ENCODE measurements at regions not wholly inside any gene's neighbourhood (a gene's known extent, or its start where the extent isn't known, plus 50 kb on each side); places are given as distances from the start of the nearest gene placed in this dataset.

- no peak for DNase-seq
These were observed 1095.0 kb upstream of the B3GALT2 start for GRCh38 chr1:194281376-194281775.

GRCh38 chr1:194280463-194280862 is 1094.0 kb upstream of the B3GALT2 start:
- DNase-seq: no peak

- no peak for DNase-seq
These were observed 1093.6 kb upstream of the B3GALT2 start for GRCh38 chr1:194279975-194280374.

GRCh38 chr1:194277927-194278326 is 1091.5 kb upstream of the B3GALT2 start:
- no peak for DNase-seq

GRCh38 chr1:194273660-194274059 is 1087.2 kb upstream of the B3GALT2 start:
- no peak for DNase-seq

- no peak for DNase-seq
These were observed 1082.4 kb upstream of the B3GALT2 start for GRCh38 chr1:194268839-194269238.

DNA sequence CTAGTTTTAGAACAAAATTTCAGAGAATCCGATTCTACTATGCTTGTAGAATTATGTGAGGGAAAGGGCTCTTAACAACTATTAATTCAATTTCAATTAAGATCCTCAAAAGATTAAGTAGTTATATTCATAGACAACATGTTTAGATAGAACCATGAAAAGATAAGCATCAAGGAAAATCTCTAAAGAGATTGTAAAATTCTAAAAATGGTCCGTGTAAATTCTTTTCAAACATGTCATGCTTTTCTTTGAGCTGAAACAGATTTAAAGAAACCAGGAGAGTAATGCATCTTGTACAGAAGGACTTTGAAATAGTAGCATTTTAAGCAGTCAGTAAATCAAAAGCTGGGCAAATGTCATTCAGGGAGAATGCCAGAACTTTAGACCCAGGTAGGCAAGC is 1080.6 kb upstream of the B3GALT2 start:
- DNase-seq: no peak

DNA sequence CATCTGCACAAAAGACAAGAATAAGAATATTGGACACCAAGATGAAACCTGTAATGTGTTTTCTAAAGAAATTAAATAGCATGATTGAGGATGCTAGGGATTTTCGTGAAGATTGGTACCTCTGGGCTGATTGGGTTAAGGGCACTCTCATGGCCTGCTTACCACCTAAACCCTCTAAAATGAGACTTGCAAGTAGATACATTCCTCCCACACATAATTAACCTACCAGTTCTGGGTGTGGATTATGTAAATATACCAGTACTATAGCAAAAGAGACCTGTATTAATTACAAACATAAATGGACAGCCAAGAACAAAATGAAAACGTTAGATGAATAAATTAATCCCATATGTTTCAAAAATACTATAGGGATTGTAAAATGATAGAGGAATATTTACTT is 1069.6 kb upstream of the B3GALT2 start:
- no peak for DNase-seq

- no peak for DNase-seq
These were observed 1065.8 kb upstream of the B3GALT2 start for GRCh38 chr1:194252199-194252598.

DNA sequence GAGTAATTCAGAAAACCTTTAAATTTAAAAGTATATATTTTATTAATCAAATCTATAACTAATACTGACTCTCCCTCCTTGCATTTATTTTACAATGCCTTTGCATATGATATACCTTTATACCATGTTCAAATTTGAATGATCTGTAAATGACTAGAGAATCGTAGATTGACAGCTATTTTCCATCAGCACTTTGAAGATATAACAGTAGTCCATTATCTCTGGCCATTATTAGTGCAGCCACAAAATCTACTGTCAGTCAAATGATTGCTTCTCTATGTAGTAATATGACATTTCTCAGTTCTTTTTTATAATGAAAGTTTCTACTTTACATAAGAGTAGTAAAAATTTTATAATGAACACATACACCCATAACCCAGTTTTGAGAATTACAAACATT is 1054.8 kb upstream of the B3GALT2 start:
- DNase-seq: no peak

GRCh38 chr1:194233069-194233468 is 1046.7 kb upstream of the B3GALT2 start:
- no peak for DNase-seq

DNA sequence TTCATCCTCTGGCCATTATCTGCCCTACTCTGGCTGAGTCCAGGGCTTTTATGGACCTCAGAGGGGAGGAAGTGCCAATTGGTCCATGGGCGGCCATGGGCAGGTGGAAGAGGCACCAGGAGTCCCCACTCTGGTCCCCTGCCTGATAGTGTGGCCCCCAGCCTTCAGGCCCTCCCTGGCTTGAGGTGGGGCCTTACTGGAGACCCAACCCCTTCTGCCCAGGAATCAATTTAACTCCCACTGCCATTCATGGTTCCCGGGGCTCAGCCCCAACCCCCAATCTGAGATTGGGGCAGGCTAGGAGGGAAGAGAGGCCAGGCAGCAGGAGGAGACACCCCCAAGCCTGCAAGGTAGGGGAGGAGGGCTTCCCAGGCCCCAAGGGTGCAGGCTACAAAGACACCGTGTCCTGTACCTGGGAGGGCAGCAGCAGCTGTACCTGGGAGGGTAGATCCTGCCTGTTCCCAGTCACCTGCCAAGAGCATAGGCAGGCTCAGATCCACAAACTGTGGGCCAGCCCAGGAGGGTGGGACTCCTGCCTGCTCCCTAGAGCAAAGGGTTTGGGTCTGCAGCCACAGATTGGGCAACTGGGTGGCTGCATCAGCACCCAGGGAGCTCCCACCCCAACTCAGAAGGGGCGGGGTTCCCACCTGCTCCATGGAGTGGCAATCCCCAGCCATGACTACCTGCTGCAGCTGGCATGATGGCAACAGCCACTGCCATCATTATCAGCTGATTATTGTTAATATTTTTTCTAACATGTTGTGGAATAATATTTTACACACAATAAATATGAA is 1044.1 kb upstream of the B3GALT2 start:
- no peak for DNase-seq

GRCh38 chr1:194228427-194228826 is 1042.0 kb upstream of the B3GALT2 start:
- no peak for DNase-seq

- DNase-seq: no peak
These were observed 1040.7 kb upstream of the B3GALT2 start for GRCh38 chr1:194227161-194227560.

GRCh38 chr1:194225821-194226220 is 1039.4 kb upstream of the B3GALT2 start:
- DNase-seq: no peak

GRCh38 chr1:194223596-194223995 is 1037.2 kb upstream of the B3GALT2 start:
- no peak for DNase-seq

DNA sequence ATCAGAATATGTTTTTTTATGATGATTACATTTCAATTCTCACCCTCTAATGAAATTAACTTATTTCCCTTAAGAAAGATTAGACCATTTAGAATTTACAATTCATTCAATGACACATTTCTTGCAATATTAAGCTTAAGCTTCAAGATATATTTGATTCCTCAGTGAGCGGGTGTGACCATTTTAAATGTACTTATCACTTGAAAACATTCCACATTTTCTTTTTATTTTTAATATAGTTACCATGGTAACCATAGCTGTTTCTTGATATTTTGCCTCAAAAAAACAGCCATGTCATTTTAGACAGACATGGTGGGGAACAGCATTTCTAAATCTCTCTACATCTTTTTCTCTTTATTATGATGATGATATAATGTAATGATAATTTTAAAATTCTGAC is 1029.0 kb upstream of the B3GALT2 start:
- DNase-seq: no peak

DNA sequence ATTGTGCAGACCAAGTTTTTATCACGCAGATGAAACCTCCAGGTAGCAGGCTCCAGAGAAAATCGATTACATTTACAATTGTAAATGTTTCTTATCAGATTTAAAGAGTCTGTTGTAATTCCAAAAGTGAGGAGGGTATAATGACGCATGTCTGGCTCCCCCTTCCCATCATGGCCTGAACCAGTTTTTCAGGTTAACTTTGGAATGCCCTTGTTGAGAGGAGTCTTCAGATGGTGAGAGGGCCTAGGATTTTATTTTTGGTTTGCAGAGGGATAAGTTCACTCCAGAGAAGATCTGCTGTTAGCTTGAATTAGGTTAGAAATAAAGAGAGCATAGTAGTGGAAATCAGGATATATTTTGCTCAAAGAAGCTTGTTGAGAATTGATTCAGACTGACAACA is 1028.3 kb upstream of the B3GALT2 start:
- DNase-seq: no peak

DNA sequence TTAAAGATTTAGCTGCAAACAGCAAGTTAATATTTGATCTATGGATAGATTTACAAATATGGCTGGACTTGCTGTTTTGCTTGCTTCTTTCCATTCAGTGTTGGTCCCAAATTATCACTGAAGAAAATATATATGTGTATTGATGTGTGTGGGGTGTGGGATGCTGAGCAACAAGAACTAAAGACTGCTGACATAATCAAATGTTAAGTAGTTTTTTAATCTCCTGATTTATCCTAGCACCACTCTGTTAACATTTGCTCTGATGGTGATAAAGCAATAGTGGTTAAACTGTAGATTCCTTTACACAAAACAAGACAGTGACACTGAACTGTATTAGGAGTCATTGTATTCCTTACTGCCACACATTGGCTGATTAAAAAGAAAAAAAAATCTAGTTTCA is 1023.5 kb upstream of the B3GALT2 start:
- no peak for DNase-seq

GRCh38 chr1:194208674-194209073 is 1022.3 kb upstream of the B3GALT2 start:
- DNase-seq: no peak

DNA sequence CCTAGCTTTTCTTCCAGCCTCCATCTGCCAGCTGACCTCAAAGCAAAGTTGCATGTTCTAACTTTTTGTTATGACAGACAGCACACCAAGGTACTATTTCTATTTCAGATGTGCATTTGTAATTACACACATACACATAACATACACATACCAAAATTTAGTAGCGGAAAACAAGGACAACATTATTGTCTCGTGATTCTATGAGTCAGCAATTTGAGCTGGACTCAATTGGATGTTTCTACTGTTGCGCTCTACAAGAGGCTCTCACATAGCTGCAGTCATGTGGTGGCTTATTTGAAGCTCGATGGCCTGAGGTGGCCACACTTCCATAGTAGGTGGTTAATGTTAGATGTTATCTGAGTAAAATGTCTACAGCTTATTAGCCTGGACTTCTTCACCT is 1010.1 kb upstream of the B3GALT2 start:
- no peak for DNase-seq

GRCh38 chr1:194194724-194195123 is 1008.3 kb upstream of the B3GALT2 start:
- no peak for DNase-seq

- no peak for DNase-seq
These were observed 998.6 kb upstream of the B3GALT2 start for GRCh38 chr1:194184974-194185373.

- DNase-seq: no peak
These were observed 998.0 kb upstream of the B3GALT2 start for GRCh38 chr1:194184425-194184824.

- DNase-seq: no peak
These were observed 995.4 kb upstream of the B3GALT2 start for GRCh38 chr1:194181845-194182244.

All from activated effector memory CD4-positive, alpha-beta T cell treated with Interleukin-2 at 50 U/mL for 16 hours (primary cell).